RWPE1 (cell line): ENCODE measurements at regions not wholly inside any gene's neighbourhood (a gene's known extent, or its start where the extent isn't known, plus 50 kb on each side); places are given as distances from the start of the nearest gene placed in this dataset.

Experiments used
- CTCF ChIA-PET: fragments of 350-600 bp; sonication (Branson Sonifier 250); formaldehyde crosslinking; extraction: SDS; loops from one replicate; lab custom pipeline; 2021; lab: Yijun Ruan, JAX
- POLR2A ChIA-PET: fragments of 400-600 bp; formaldehyde crosslinking; extraction: SDS; loops from one replicate; lab custom pipeline; 2020; ENCODE audit warnings: antibody characterized with exemption; ENCODE audit not compliant: low non-redundant PET; lab: Yijun Ruan, JAX
- DNase-seq: peaks from one replicate; pipeline ENCODE4 v3.0.0; 2012; ENCODE audit warnings: low spot score
- H3K27ac ChIP-seq: fragments of 450-650 bp; 2 replicates; pipeline ENCODE4 v1.5.1; 2017
- CTCF ChIP-seq: fragments of 450-650 bp; conservative IDR thresholded peaks from 2 replicates; pipeline ENCODE4 v1.5.1; 2017; ENCODE audit warnings: low read depth, mild to moderate bottlenecking

GRCh38 chr9:26725573-26725972, 167.0 kb downstream of the CAAP1 start:
- no peak for DNase-seq
- CTCF ChIA-PET = no interaction called here
- no peak for TF ChIP-seq CTCF
- POLR2A ChIA-PET = no interaction called here
- H3K27ac ChIP-seq = no peak overlapping the region

GRCh38 chr9:26723486-26723885, 169.1 kb downstream of the CAAP1 start:
- no peak; the same call in 1 of the 2 replicates for TF ChIP-seq CTCF
- no peak for DNase-seq
- H3K27ac ChIP-seq = no peak overlapping the region
- CTCF ChIA-PET = interaction anchor here (0.6 kb wide), 2 partner anchors 122 to 124 kb away, joined by 3 read pairs; no protein-coding TSS in a partner anchor
- POLR2A ChIA-PET = interaction anchor here (0.6 kb wide), 1 partner anchor 16 kb away, joined by 3 read pairs; no protein-coding TSS in a partner anchor

- TF ChIP-seq CTCF = no peak
- ChIA-PET CTCF (no interaction called here), POLR2A (no interaction called here)
- H3K27ac ChIP-seq = no peak overlapping the region
- DNase-seq = no peak
These were observed 169.8 kb downstream of the CAAP1 start for GRCh38 chr9:26722755-26723154.

- no peak for TF ChIP-seq CTCF
- ChIA-PET POLR2A (no interaction called here), CTCF (interaction anchor here (0.5 kb wide), 1 partner anchor 1223 kb away, joined by 3 read pairs; no protein-coding TSS in a partner anchor)
- H3K27ac ChIP-seq = no peak overlapping the region
- DNase-seq = no peak
These were observed 182.6 kb downstream of the CAAP1 start for GRCh38 chr9:26710008-26710407.

GRCh38 chr9:26706223-26706622, 186.4 kb downstream of the CAAP1 start:
- POLR2A ChIA-PET = no interaction called here
- no peak overlapping the region for H3K27ac ChIP-seq
- DNase-seq = no peak
- CTCF ChIA-PET = no interaction called here
- no peak for TF ChIP-seq CTCF

- H3K27ac ChIP-seq = no peak overlapping the region
- no peak for TF ChIP-seq CTCF
- CTCF ChIA-PET = no interaction called here
- DNase-seq = no peak
- POLR2A ChIA-PET = no interaction called here
These were observed 197.3 kb downstream of the CAAP1 start for GRCh38 chr9:26695298-26695622.
